Kidney (tissue), 13 donors: ENCODE measurements at regions not wholly inside any gene's neighbourhood (a gene's known extent, or its start where the extent isn't known, plus 50 kb on each side); places are given as distances from the start of the nearest gene placed in this dataset.
A peak's percentile ranks its signal among the peaks of the same experiment; 100 is the strongest.

ENCODE experiments used
- DNase-seq, 5 donors: peaks; one replicate each; pipeline ENCODE4 v3.0.0-alpha.2; 2013 to 2020
- FAIRE-seq: peaks from 2 replicates; lab custom pipeline; 2012; peaks lifted over from hg19 to GRCh38; lab: Jason Lieb, UNC
- H3K27ac ChIP-seq, 2 donors: one replicate each; pipeline ENCODE4 v1.7.0; 2013; ENCODE audit warnings: low read depth in 2 of 2, low read length in 2 of 2, inconsistent platforms in 1 of 2
- H3K27me3 ChIP-seq: one replicate; pipeline ENCODE4 v1.7.1; 2013; ENCODE audit warnings: low read length, inconsistent platforms; ENCODE audit not compliant: control insufficient read depth, insufficient read depth
- H3K36me3 ChIP-seq, 3 donors: one replicate each; pipeline versions ENCODE4 v1.7.0 to v1.7.1; 2013; ENCODE audit warnings: low read length in 3 of 3, control low read depth in 1 of 3, inconsistent platforms in 1 of 3; ENCODE audit not compliant: insufficient read depth in 3 of 3, control insufficient read depth in 2 of 3
- H3K4me1 ChIP-seq, 3 donors: one replicate each; pipeline versions ENCODE4 v1.7.0 to v1.7.1; 2013; ENCODE audit warnings: low read length in 3 of 3, inconsistent platforms in 1 of 3, low read depth in 1 of 3; ENCODE audit not compliant: control insufficient read depth in 2 of 3, insufficient read depth in 2 of 3
- H3K4me3 ChIP-seq, 3 donors: one replicate each; pipeline versions ENCODE4 v1.7.0 to v1.8.1; 2013; ENCODE audit warnings: low read length in 3 of 3, control low read depth in 1 of 3, inconsistent platforms in 1 of 3
- H3K9ac ChIP-seq, 3 donors: one replicate each; pipeline versions ENCODE4 v1.7.0 to v1.7.1; 2013; ENCODE audit warnings: low read length in 3 of 3, control low read depth in 1 of 3, inconsistent platforms in 1 of 3
- H3K9me3 ChIP-seq, 3 donors: one replicate each; pipeline versions ENCODE4 v1.7.0 to v1.7.1; 2013; ENCODE audit warnings: low read length in 3 of 3, control low read depth in 1 of 3, inconsistent platforms in 1 of 3; ENCODE audit not compliant: control insufficient read depth in 2 of 3, insufficient read depth in 1 of 3
- CTCF ChIP-seq: IDR thresholded peaks from 3 replicates; pipeline ENCODE4 v1.5.1; 2012; ENCODE audit warnings: mild to moderate bottlenecking, moderate library complexity, borderline replicate concordance; ENCODE audit not compliant: insufficient read depth; ENCODE audit errors: extremely low read depth
- intact Hi-C: fragments of 100-400 bp; cut with DNase I; formaldehyde crosslinking; loops from one replicate; pipeline ENCODE4 v1.11.1; 2022
- donor health status: control.
- donor health status: control.
- donor health status: control.
- donor health status: control.
- donor health status: control.
- donor health status: DM: yes; HTN: yes; CAD: no.
- donor health status: Normal renal cell carcinoma (clear cell type).

DNA sequence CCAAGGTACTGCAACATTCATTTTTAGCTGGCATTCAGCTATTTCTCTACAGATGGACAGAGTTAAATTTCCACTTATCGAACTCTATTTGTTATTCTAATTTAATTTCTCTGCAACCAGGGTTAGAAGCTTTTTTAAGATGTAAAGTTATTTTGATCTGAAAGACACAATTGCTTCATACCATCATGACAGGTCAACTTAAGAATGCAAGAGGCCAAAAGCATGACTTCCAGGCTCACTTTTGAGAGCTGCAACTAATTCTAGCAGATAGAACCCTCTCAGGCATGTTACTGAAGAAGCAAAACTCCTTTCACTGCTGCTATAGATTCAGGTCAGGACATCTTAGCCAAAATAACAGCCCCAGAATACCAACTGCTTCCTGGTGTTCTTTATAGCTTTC is 86.5 kb upstream of the GALNT18 start:
- Histone ChIP-seq H3K36me3 (no peaks in the 10 kb centered on the region), H3K27ac (no peak overlapping the region), H3K4me3 (no peak overlapping the region), H3K4me1 (no peaks in the 10 kb centered on the region), H3K27me3 (no peaks in the 10 kb centered on the region), H3K9ac (no peak overlapping the region), H3K9me3 (no peaks in the 10 kb centered on the region)
- TF ChIP-seq CTCF, result no peak
- intact Hi-C loops, result no loop called here
- FAIRE-seq (no peak), DNase-seq (no peak)

- Histone ChIP-seq H3K27me3 (no peaks in the 10 kb centered on the region), H3K4me3 (no peak overlapping the region), H3K4me1 (no peaks in the 10 kb centered on the region), H3K9me3 (no peaks in the 10 kb centered on the region), H3K9ac (no peak overlapping the region), H3K27ac (no peak overlapping the region), H3K36me3 (no peaks in the 10 kb centered on the region)
- no peak for TF ChIP-seq CTCF
- DNase-seq (peak in 3 of 5 donors; percentile 43 to 58 (median 46)), FAIRE-seq (no peak)
- intact Hi-C loops, result no loop called here
These were observed 84.2 kb upstream of the GALNT18 start for GRCh38 chr11:11706028-11706427.

DNA sequence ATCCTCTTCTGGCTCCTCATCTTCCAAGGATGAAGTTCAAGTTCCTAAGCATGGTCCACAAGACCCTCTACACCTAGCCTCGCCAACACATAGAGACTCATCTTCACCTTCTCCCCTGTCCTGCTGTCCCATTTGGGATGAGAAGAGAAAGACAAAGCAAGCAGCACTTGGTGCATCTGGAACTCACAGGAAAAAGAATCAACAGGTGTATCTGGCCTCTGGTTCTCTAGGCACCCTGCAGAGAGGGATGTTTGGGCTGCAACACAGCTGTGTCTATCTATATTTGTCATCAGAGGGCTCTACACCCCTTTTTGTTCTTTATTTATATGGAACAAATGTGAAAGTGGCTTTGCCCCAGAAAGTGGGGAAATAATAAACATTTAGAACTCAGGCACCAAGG is 82.1 kb upstream of the GALNT18 start:
- FAIRE-seq, result no peak
- Histone ChIP-seq H3K27ac (no peak overlapping the region), H3K27me3 (no peaks in the 10 kb centered on the region), H3K4me1 (no peaks in the 10 kb centered on the region), H3K4me3 (no peak overlapping the region), H3K36me3 (no peaks in the 10 kb centered on the region), H3K9me3 (no peaks in the 10 kb centered on the region), H3K9ac (no peak overlapping the region)
- intact Hi-C loops, result no loop called here
- no peak for TF ChIP-seq CTCF
- DNase-seq, result no peak

DNA sequence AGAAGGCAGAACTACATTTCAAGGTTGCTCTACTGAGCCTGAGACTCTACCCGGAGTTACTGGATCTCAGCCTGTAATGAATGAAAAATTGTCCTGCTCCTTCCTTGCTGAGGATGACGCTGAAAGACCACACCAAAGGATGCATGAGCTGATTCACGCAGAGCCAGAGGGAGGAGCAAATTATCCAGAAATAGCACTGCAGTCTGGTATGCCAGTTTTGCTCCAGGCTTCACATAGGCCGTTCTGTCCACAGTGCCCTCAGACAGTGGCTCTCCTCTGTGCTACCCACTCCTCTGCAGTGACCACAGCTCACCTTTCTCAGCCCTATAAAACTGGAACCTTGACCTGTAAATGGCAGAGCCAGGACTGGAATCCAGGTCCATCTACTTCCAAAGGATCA is 79.3 kb upstream of the GALNT18 start:
- TF ChIP-seq CTCF, result no peak
- H3K27ac ChIP-seq, result no peak overlapping the region
- DNase-seq (no peak), FAIRE-seq (no peak)
- intact Hi-C loops, result no loop called here
- no peak overlapping the region for H3K4me3 ChIP-seq
- H3K4me1 ChIP-seq, result no peaks in the 10 kb centered on the region
- no peaks in the 10 kb centered on the region for H3K27me3 ChIP-seq
- no peaks in the 10 kb centered on the region for H3K9me3 ChIP-seq
- no peak overlapping the region for H3K9ac ChIP-seq
- no peaks in the 10 kb centered on the region for H3K36me3 ChIP-seq
